HepG2 (cell line): ENCODE measurements at regions not wholly inside any gene's neighbourhood (a gene's known extent, or its start where the extent isn't known, plus 50 kb on each side); places are given as distances from the start of the nearest gene placed in this dataset.
A peak's percentile ranks its signal among the peaks of the same experiment; 100 is the strongest.

Source experiments
- ATF4 ChIP-seq, 2 experiments: fragments of 450-650 bp in 1 of 2; sonication (generic) in 1 of 2; formaldehyde crosslinking; IDR thresholded peaks; 2 replicates each; pipeline versions ENCODE4 v1.5.0 to v1.8.0; 2020 to 2022; ENCODE audit warnings: mild to moderate bottlenecking in 1 of 2, missing genetic modification reagents in 1 of 2
- BORCS8-MEF2B ChIP-seq: sonication (generic); formaldehyde crosslinking; IDR thresholded peaks from 2 replicates; pipeline ENCODE4 v1.8.0; 2022; ENCODE audit warnings: mild to moderate bottlenecking, missing genetic modification reagents
- DNMT3B ChIP-seq: conservative IDR thresholded peaks from 2 replicates; pipeline ENCODE4 v1.6.1; 2016; ENCODE audit warnings: missing biosample characterization, control low read depth
- HHEX ChIP-seq: IDR thresholded peaks from 2 replicates; pipeline ENCODE4 v1.6.1; 2016; ENCODE audit warnings: control low read depth
- KAT8 ChIP-seq: IDR thresholded peaks from 2 replicates; pipeline ENCODE4 v1.6.1; 2016; ENCODE audit warnings: missing genetic modification reagents, missing compliant biosample characterization
- KDM5B ChIP-seq: sonication (generic); formaldehyde crosslinking; IDR thresholded peaks from 2 replicates; pipeline ENCODE4 v1.4.0; 2020; ENCODE audit warnings: missing genetic modification reagents, mild to moderate bottlenecking, borderline replicate concordance
- MATR3 ChIP-seq: sonication (generic); formaldehyde crosslinking; IDR thresholded peaks from 2 replicates; pipeline ENCODE4 v1.4.0; 2020; ENCODE audit warnings: missing genetic modification reagents
- THAP9 ChIP-seq: sonication (generic); formaldehyde crosslinking; IDR thresholded peaks from 2 replicates; pipeline ENCODE4; 2020; ENCODE audit warnings: missing genetic modification reagents, mild to moderate bottlenecking, borderline replicate concordance
- ZBED4 ChIP-seq: sonication (generic); formaldehyde crosslinking; IDR thresholded peaks from 2 replicates; pipeline ENCODE4 v1.4.0; 2020; ENCODE audit warnings: missing genetic modification reagents, borderline replicate concordance
- ZBTB33 ChIP-seq: sonication (generic); formaldehyde crosslinking; IDR thresholded peaks from 2 replicates; pipeline ENCODE4 v1.4.0; 2020; ENCODE audit warnings: missing genetic modification reagents
- ZBTB42 ChIP-seq: sonication (generic); formaldehyde crosslinking; IDR thresholded peaks from 2 replicates; pipeline ENCODE4 v1.5.0; 2020; ENCODE audit warnings: mild to moderate bottlenecking, missing genetic modification reagents
- ZC3H4 ChIP-seq: sonication (generic); formaldehyde crosslinking; IDR thresholded peaks from 2 replicates; pipeline ENCODE4 v1.4.0; 2020; ENCODE audit warnings: missing genetic modification reagents, borderline replicate concordance
- ZFP41 ChIP-seq: sonication (generic); formaldehyde crosslinking; IDR thresholded peaks from 2 replicates; pipeline ENCODE4 v1.4.0; 2020; ENCODE audit warnings: mild to moderate bottlenecking, missing genetic modification reagents, borderline replicate concordance
- ZNF101 ChIP-seq: sonication (generic); formaldehyde crosslinking; IDR thresholded peaks from 2 replicates; pipeline ENCODE4 v1.4.0; 2020; ENCODE audit warnings: mild to moderate bottlenecking, low read depth, missing genetic modification reagents, borderline replicate concordance
- ZNF260 ChIP-seq: sonication (generic); formaldehyde crosslinking; IDR thresholded peaks from 2 replicates; pipeline ENCODE4 v1.4.0; 2020; ENCODE audit warnings: missing genetic modification reagents, low read depth, mild to moderate bottlenecking, borderline replicate concordance
- ZNF335 ChIP-seq: sonication (generic); formaldehyde crosslinking; IDR thresholded peaks from 2 replicates; pipeline ENCODE4 v1.4.0; 2020; ENCODE audit warnings: missing genetic modification reagents
- ZNF33A ChIP-seq: sonication (generic); formaldehyde crosslinking; IDR thresholded peaks from 2 replicates; pipeline ENCODE4 v1.5.1; 2020; ENCODE audit warnings: missing genetic modification reagents, mild to moderate bottlenecking, moderate library complexity, borderline replicate concordance
- ZNF414 ChIP-seq: sonication (generic); formaldehyde crosslinking; IDR thresholded peaks from 2 replicates; pipeline ENCODE4 v1.5.0; 2020; ENCODE audit warnings: missing genetic modification reagents
- ZNF709 ChIP-seq: sonication (generic); formaldehyde crosslinking; IDR thresholded peaks from 2 replicates; pipeline ENCODE4 v1.5.0; 2020; ENCODE audit warnings: mild to moderate bottlenecking, missing genetic modification reagents
- ZNF776 ChIP-seq: sonication (generic); formaldehyde crosslinking; IDR thresholded peaks from 2 replicates; pipeline ENCODE4 v1.4.0; 2020; ENCODE audit warnings: mild to moderate bottlenecking, missing genetic modification reagents
- ZNF790 ChIP-seq: sonication (generic); formaldehyde crosslinking; IDR thresholded peaks from 2 replicates; pipeline ENCODE4 v1.8.0; 2022; ENCODE audit warnings: missing genetic modification reagents, mild to moderate bottlenecking, borderline replicate concordance

GRCh38 chr3:188002626-188003138 lies 151.3 kb upstream of the LPP start (continued):
- TF ChIP-seq ZBED4 (CRISPR knock-in tag): no peak
- TF ChIP-seq ZNF335 (CRISPR knock-in tag): no peak
- peak in 1 of 2 experiments; percentile 49; a peak in 2 of 4 replicates for TF ChIP-seq ATF4 (CRISPR knock-in tag; IDR thresholded peaks at IDR 0.05)
- peak; percentile 17; the same call in 1 of the 2 replicates for TF ChIP-seq ZNF414 (CRISPR knock-in tag)
- TF ChIP-seq ZNF776 (CRISPR knock-in tag): no peak
- TF ChIP-seq THAP9: no peak
- no peak for TF ChIP-seq ZBTB42
- TF ChIP-seq ZNF709 (CRISPR knock-in tag): no peak
- TF ChIP-seq ZNF33A (CRISPR knock-in tag): no peak
- no peak for TF ChIP-seq BORCS8-MEF2B (CRISPR knock-in tag)
- TF ChIP-seq HHEX (CRISPR knock-in tag): no peak
- TF ChIP-seq MATR3 (CRISPR knock-in tag): no peak
- no peak for TF ChIP-seq ZNF260
- no peak for TF ChIP-seq ZBTB33 (CRISPR knock-in tag)
- peak; percentile 60 for TF ChIP-seq KAT8 (CRISPR knock-in tag)
- TF ChIP-seq ZC3H4 (CRISPR knock-in tag): no peak
- no peak for TF ChIP-seq ZNF790 (CRISPR knock-in tag)
- no peak for TF ChIP-seq ZNF101 (CRISPR knock-in tag)
- no peak for TF ChIP-seq DNMT3B (CRISPR knock-in tag)
- no peak for TF ChIP-seq KDM5B (CRISPR knock-in tag)
- TF ChIP-seq ZFP41: no peak
